ENCODE measurements at regions not wholly inside any gene's neighbourhood (a gene's known extent, or its start where the extent isn't known, plus 50 kb on each side); places are given as distances from the start of the nearest gene placed in this dataset.

- Histone ChIP-seq H3K27me3 (replicated peaks in 1 of 7) (no peaks in the 10 kb centered on the region), H3K9me3 (no peaks in the 10 kb centered on the region), H3K36me3 (no peaks in the 10 kb centered on the region), H3K4me3 (no peak overlapping the region), H3K27ac (peak overlapping the region in 1 of 8 donors; percentile 65), H3K4me1 (peaks cover 0 to 35% (median 10%) of the 10 kb centered on the region in 6 donors)
- no peak for DNase-seq
- TF ChIP-seq POLR2AphosphoS5 (IDR thresholded peaks at IDR 0.05), result no peak
- no peak for TF ChIP-seq POLR2A (IDR thresholded peaks at IDR 0.05)
- TF ChIP-seq, protein P1, sequence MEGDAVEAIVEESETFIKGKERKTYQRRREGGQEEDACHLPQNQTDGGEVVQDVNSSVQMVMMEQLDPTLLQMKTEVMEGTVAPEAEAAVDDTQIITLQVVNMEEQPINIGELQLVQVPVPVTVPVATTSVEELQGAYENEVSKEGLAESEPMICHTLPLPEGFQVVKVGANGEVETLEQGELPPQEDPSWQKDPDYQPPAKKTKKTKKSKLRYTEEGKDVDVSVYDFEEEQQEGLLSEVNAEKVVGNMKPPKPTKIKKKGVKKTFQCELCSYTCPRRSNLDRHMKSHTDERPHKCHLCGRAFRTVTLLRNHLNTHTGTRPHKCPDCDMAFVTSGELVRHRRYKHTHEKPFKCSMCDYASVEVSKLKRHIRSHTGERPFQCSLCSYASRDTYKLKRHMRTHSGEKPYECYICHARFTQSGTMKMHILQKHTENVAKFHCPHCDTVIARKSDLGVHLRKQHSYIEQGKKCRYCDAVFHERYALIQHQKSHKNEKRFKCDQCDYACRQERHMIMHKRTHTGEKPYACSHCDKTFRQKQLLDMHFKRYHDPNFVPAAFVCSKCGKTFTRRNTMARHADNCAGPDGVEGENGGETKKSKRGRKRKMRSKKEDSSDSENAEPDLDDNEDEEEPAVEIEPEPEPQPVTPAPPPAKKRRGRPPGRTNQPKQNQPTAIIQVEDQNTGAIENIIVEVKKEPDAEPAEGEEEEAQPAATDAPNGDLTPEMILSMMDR (IDR thresholded peaks at IDR 0.05 in 8 of 11, conservative IDR thresholded peaks at IDR 0.05 in 3 of 11), result no peak
- intact Hi-C loops (cut with DNase I; ENCODE audit: low total_unique reads), result loop anchor here (10.0 kb wide), 1 partner anchor 172 kb away; no protein-coding TSS in a partner anchor
- 74 to 100% (median 94%) methylated on average over 1 of the region's 1 CpG for WGBS, 5 donors
Measured at GRCh38 chr14:22382395-22382794, 206.6 kb downstream of the DAD1 start.

GRCh38 chr14:22381766-22382165 lies 207.3 kb downstream of the DAD1 start:
- H3K27ac ChIP-seq, result no peak overlapping the region
- no peaks in the 10 kb centered on the region for H3K9me3 ChIP-seq
- TF ChIP-seq POLR2AphosphoS5 (IDR thresholded peaks at IDR 0.05), result no peak
- TF ChIP-seq, protein P1 (IDR thresholded peaks at IDR 0.05 in 8 of 11, conservative IDR thresholded peaks at IDR 0.05 in 3 of 11), result no peak
- no peak for TF ChIP-seq POLR2A (IDR thresholded peaks at IDR 0.05)
- intact Hi-C loops (cut with DNase I; ENCODE audit: low total_unique reads), result loop anchor here (10.0 kb wide), 1 partner anchor 173 kb away; no protein-coding TSS in a partner anchor
- no peak overlapping the region for H3K4me3 ChIP-seq
- DNase-seq, result no peak
- 84 to 98% (median 95%) methylated on average over 2 of the region's 2 CpGs for WGBS, 5 donors
- no peaks in the 10 kb centered on the region for H3K27me3 ChIP-seq (replicated peaks in 1 of 7)
- H3K4me1 ChIP-seq, result peaks cover 0 to 35% (median 8%) of the 10 kb centered on the region in 6 donors
- no peaks in the 10 kb centered on the region for H3K36me3 ChIP-seq

DNA sequence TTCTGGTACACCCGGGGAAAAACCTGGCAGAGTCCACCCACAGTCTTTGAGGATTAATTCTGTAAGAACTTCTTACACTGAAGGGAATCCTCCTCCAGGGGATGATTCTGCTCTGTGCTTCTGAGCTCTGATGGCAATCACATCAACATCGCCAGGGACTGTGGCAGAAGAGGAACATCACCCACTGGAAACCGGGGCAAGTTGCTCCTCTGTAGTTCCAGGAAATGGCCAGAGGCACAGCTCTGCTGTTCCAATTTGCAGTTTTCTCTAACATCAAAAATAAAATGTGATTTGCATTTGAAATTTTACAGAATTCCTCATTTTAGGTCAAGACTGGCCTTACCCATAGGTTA lies 207.6 kb downstream of the DAD1 start:
- no peaks in the 10 kb centered on the region for H3K27me3 ChIP-seq (replicated peaks in 1 of 7)
- peaks cover 0 to 35% (median 8%) of the 10 kb centered on the region in 6 donors for H3K4me1 ChIP-seq
- H3K27ac ChIP-seq, result no peak overlapping the region
- DNase-seq, result no peak
- WGBS, 5 donors, result 30 to 51% (median 36%) methylated on average over 3 of the region's 3 CpGs
- H3K36me3 ChIP-seq, result no peaks in the 10 kb centered on the region
- H3K9me3 ChIP-seq, result no peaks in the 10 kb centered on the region
- TF ChIP-seq, protein P1 (IDR thresholded peaks at IDR 0.05 in 8 of 11, conservative IDR thresholded peaks at IDR 0.05 in 3 of 11), result no peak
- TF ChIP-seq POLR2A (IDR thresholded peaks at IDR 0.05) (no peak), POLR2AphosphoS5 (IDR thresholded peaks at IDR 0.05) (no peak)
- no peak overlapping the region for H3K4me3 ChIP-seq
- intact Hi-C loops (cut with DNase I; ENCODE audit: low total_unique reads), result loop anchor here (10.0 kb wide), 1 partner anchor 173 kb away; no protein-coding TSS in a partner anchor

DNA sequence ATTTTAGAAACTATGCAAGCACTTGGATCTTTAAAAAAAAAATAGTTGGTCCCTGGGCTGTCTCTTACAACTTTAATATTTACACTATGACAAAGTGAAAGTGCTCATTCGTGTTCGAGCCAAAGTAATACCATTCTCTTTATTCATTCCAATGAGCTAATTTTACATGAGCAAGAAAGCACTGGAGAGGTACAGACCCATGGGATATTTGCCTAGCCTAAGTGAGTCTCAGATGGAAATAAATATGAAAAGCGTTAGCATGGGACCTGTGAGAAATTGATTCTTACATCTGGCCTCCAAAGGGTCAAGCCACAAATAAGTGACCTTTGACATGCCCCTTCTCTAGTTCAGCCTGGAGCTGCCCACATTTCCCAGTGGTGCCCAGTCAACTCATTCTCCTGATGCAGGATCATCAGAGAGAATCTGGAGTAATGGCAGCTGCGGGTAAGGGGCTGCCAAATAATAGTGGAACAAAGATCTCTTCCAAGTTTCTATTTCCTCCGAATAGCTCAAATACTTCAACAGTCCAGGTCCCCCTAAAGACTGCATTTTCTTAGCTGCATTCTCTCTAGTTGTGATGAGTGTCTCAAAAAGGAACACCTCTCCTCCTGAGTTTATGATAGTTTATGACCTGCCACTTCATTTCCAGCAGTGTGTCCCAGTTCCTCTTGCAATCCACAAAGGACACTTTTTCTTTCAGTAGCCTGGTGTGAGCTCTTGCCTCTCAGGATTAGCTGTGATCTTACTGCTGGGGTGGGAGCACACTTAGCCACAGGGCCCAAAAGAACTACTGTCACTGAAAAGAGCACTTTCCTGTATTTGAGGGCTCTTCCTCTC lies 208.2 kb downstream of the DAD1 start:
- no peak overlapping the region for H3K4me3 ChIP-seq
- no peak for DNase-seq
- no peaks in the 10 kb centered on the region for H3K9me3 ChIP-seq
- WGBS, 5 donors, result 63 to 88% (median 81%) methylated on average over 5 of the region's 5 CpGs
- no peaks in the 10 kb centered on the region for H3K36me3 ChIP-seq
- TF ChIP-seq POLR2A (IDR thresholded peaks at IDR 0.05) (no peak), POLR2AphosphoS5 (IDR thresholded peaks at IDR 0.05) (no peak)
- H3K4me1 ChIP-seq, result peaks cover 0 to 35% (median 8%) of the 10 kb centered on the region in 6 donors
- H3K27ac ChIP-seq, result no peak overlapping the region
- intact Hi-C loops (cut with DNase I; ENCODE audit: low total_unique reads), result loop anchor here (10.0 kb wide), 1 partner anchor 174 kb away; no protein-coding TSS in a partner anchor
- no peaks in the 10 kb centered on the region for H3K27me3 ChIP-seq (replicated peaks in 1 of 7)
